SK-N-SH treated with all-trans-retinoic acid at 6 μM for 48 hours (cell line): ENCODE measurements at regions not wholly inside any gene's neighbourhood (a gene's known extent, or its start where the extent isn't known, plus 50 kb on each side); places are given as distances from the start of the nearest gene placed in this dataset.

ENCODE experiments used
- PPARA ChIP-seq: fragments of 250-450 bp; sonication (Bioruptor Pico); IDR thresholded peaks from 2 replicates; pipeline ENCODE4 v1.5.0; 2020; ENCODE audit warnings: mild to moderate bottlenecking, borderline replicate concordance
- TF ChIP-seq, protein P1 (sequence below): fragments of 250-450 bp; sonication (Bioruptor Pico); IDR thresholded peaks from 2 replicates; pipeline ENCODE4 v1.8.0; 2020; ENCODE audit warnings: mild to moderate bottlenecking, moderate library complexity, borderline replicate concordance

DNA sequence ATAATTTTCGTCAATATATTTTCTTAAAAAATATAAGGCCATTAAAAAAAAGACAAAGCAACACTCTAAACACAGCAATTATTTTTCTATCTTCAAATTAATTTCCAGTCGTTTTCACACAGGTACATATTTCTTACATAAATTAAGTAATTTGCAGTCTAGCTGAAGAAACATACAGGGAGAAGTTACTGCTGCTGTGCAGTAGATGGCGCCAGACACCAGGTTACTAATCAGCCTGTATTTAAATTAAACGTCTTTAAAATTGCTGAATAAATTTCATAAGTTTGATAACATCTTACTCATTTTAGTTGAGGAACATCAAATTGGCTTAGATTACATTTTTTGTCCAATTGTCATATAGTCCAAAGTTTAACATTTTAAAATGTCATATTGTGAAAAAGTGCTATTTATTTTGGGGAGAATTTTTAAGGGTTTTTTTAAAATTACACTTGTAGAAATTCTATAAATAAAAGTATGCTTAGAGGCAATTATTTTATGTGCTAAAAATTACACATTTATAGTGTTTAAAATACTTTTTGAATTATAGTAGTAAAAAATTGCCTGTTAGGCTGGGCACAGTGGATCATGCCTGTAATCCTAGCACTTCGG lies 88.4 kb downstream of the PMAIP1 start:
- no peak for TF ChIP-seq PPARA (CRISPR knock-in tag)
- TF ChIP-seq, protein P1, sequence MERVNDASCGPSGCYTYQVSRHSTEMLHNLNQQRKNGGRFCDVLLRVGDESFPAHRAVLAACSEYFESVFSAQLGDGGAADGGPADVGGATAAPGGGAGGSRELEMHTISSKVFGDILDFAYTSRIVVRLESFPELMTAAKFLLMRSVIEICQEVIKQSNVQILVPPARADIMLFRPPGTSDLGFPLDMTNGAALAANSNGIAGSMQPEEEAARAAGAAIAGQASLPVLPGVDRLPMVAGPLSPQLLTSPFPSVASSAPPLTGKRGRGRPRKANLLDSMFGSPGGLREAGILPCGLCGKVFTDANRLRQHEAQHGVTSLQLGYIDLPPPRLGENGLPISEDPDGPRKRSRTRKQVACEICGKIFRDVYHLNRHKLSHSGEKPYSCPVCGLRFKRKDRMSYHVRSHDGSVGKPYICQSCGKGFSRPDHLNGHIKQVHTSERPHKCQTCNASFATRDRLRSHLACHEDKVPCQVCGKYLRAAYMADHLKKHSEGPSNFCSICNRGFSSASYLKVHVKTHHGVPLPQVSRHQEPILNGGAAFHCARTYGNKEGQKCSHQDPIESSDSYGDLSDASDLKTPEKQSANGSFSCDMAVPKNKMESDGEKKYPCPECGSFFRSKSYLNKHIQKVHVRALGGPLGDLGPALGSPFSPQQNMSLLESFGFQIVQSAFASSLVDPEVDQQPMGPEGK (CRISPR knock-in tag): no peak
